IMR-90 (cell line): ENCODE measurements at regions not wholly inside any gene's neighbourhood (a gene's known extent, or its start where the extent isn't known, plus 50 kb on each side); places are given as distances from the start of the nearest gene placed in this dataset.

Experiments
- ATAC-seq: fragments of 200-7000 bp; cut with Tn5 transposase; 2 replicates; pipeline ENCODE4 v1.9.1; 2020; ENCODE audit warnings: low read depth, mild to moderate bottlenecking, moderate library complexity
- BruUV-seq: library from RNA; stranded (reverse); fragments of 400-500 nt; replicated peaks from 2 replicates; lab custom pipeline; 2021; lab: Mats Ljungman, UMichigan
- CTCF ChIA-PET: fragments of 300-600 bp; formaldehyde crosslinking; extraction: SDS; loops from one replicate; lab custom pipeline; 2021; ENCODE audit warnings: antibody characterized with exemption; lab: Yijun Ruan, JAX
- POLR2A ChIA-PET: fragments of 300-600 bp; sonication (Branson Sonifier 250); formaldehyde crosslinking; loops from one replicate; lab custom pipeline; 2022; ENCODE audit warnings: antibody characterized with exemption; ENCODE audit not compliant: unreplicated experiment; lab: Charles Lee
- DNase-seq: peaks from one replicate; pipeline ENCODE4 v3.0.0; 2013
- H2AFZ ChIP-seq: replicated peaks from 2 replicates; pipeline ENCODE3; 2013; ENCODE audit warnings: low read length, mild to moderate bottlenecking; ENCODE audit not compliant: poor library complexity
- H2AK5ac ChIP-seq: 2 replicates; pipeline ENCODE4 v1.6.1; 2013; ENCODE audit warnings: low read depth, low read length, inconsistent platforms
- H2AK9ac ChIP-seq: replicated peaks from 2 replicates; pipeline ENCODE3; 2013; ENCODE audit warnings: mild to moderate bottlenecking, low read depth, low read length, moderate library complexity; ENCODE audit not compliant: poor library complexity
- H2BK120ac ChIP-seq: 2 replicates; pipeline ENCODE4 v1.6.1; 2013; ENCODE audit warnings: low read depth, low read length, inconsistent platforms
- H2BK15ac ChIP-seq: 3 replicates; pipeline ENCODE4 v1.6.1; 2013; ENCODE audit warnings: low read depth, low read length, inconsistent platforms
- H2BK20ac ChIP-seq: 2 replicates; pipeline ENCODE4 v1.6.1; 2013; ENCODE audit warnings: low read depth, mild to moderate bottlenecking, inconsistent platforms, low read length, moderate library complexity
- H2BK5ac ChIP-seq: 2 replicates; pipeline ENCODE4 v1.6.1; 2013; ENCODE audit warnings: mild to moderate bottlenecking, low read depth, low read length, inconsistent platforms; ENCODE audit not compliant: poor library complexity, severe bottlenecking
- H3K14ac ChIP-seq: replicated peaks from 2 replicates; pipeline ENCODE4 v1.6.1; 2013; ENCODE audit warnings: low read depth, low read length, inconsistent platforms
- H3K18ac ChIP-seq: 2 replicates; pipeline ENCODE4 v1.6.1; 2013; ENCODE audit warnings: low read depth, low read length, control low read depth
- H3K23ac ChIP-seq: 2 replicates; pipeline ENCODE4 v1.6.1; 2013; ENCODE audit warnings: low read depth, low read length, inconsistent platforms
- H3K27ac ChIP-seq: 2 replicates; pipeline ENCODE4 v1.5.1; 2013; ENCODE audit warnings: mild to moderate bottlenecking, control low read depth, low read length; ENCODE audit not compliant: insufficient read depth
- H3K27me3 ChIP-seq: 2 replicates; pipeline ENCODE4 v1.6.1; 2013; ENCODE audit warnings: low read length; ENCODE audit not compliant: control insufficient read depth, insufficient read depth
- H3K36me3 ChIP-seq: 2 replicates; pipeline ENCODE4 v1.6.1; 2013; ENCODE audit warnings: low read length, mixed read lengths; ENCODE audit not compliant: control insufficient read depth, insufficient read depth
- H3K4ac ChIP-seq: 2 replicates; pipeline ENCODE4 v1.6.1; 2013; ENCODE audit warnings: low read depth, low read length, inconsistent platforms
- H3K4me1 ChIP-seq: 2 replicates; pipeline ENCODE4 v1.6.1; 2013; ENCODE audit warnings: low read length, mixed read lengths; ENCODE audit not compliant: control insufficient read depth, insufficient read depth
- H3K4me2 ChIP-seq: 2 replicates; pipeline ENCODE4 v1.6.1; 2013; ENCODE audit warnings: low read depth, mild to moderate bottlenecking, control low read depth, low read length, moderate library complexity
- H3K4me3 ChIP-seq: 2 replicates; pipeline ENCODE4 v1.5.1; 2013; ENCODE audit warnings: low read depth, mild to moderate bottlenecking, control low read depth, low read length, moderate library complexity; ENCODE audit not compliant: insufficient read depth
- H3K56ac ChIP-seq: 2 replicates; pipeline ENCODE4 v1.6.1; 2013; ENCODE audit warnings: low read length, inconsistent platforms; ENCODE audit not compliant: insufficient read depth; ENCODE audit errors: extremely low read depth
- H3K79me1 ChIP-seq, 2 experiments: 2 replicates each; pipeline ENCODE4 v1.6.1; 2013; ENCODE audit warnings: low read length in 2 of 2, inconsistent platforms in 1 of 2, low read depth in 1 of 2
- H3K9ac ChIP-seq: 2 replicates; pipeline ENCODE4 v1.6.1; 2013; ENCODE audit warnings: low read depth, low read length, control low read depth
- H3K9me1 ChIP-seq: 2 replicates; pipeline ENCODE4 v1.6.1; 2013; ENCODE audit warnings: low read length, inconsistent platforms; ENCODE audit not compliant: insufficient read depth
- H3K9me3 ChIP-seq: 2 replicates; pipeline ENCODE4 v1.6.1; 2013; ENCODE audit warnings: low read length; ENCODE audit not compliant: control insufficient read depth, insufficient read depth
- H4K20me1 ChIP-seq: 2 replicates; pipeline ENCODE4 v1.6.1; 2013; ENCODE audit warnings: low read length, inconsistent platforms; ENCODE audit not compliant: insufficient read depth
- H4K5ac ChIP-seq: 2 replicates; pipeline ENCODE4 v1.6.1; 2013; ENCODE audit warnings: mild to moderate bottlenecking, low read depth, low read length, control low read depth
- H4K8ac ChIP-seq, 2 experiments: 2 replicates each; pipeline ENCODE4 v1.6.1; 2013; ENCODE audit warnings: low read depth in 2 of 2, low read length in 2 of 2, control low read depth in 1 of 2, inconsistent platforms in 1 of 2
- H4K91ac ChIP-seq: 2 replicates; pipeline ENCODE4 v1.6.1; 2013; ENCODE audit warnings: low read depth, low read length, inconsistent platforms; ENCODE audit not compliant: insufficient read depth
- MAFK ChIP-seq: IDR thresholded peaks from 2 replicates; pipeline ENCODE4 v1.6.1; 2012; ENCODE audit warnings: low read depth, low read length, improper control_type of control experiment
- MXI1 ChIP-seq: IDR thresholded peaks from 2 replicates; pipeline ENCODE4 v1.6.1; 2012; ENCODE audit warnings: low read depth, mild to moderate bottlenecking, low read length, moderate library complexity, borderline replicate concordance
- RCOR1 ChIP-seq: IDR thresholded peaks from 2 replicates; pipeline ENCODE4 v1.6.1; 2012; ENCODE audit warnings: mild to moderate bottlenecking, low read length, improper control_type of control experiment; ENCODE audit not compliant: insufficient replicate concordance
- WGBS, 2 experiments: methylation state at CpG; one replicate each; pipeline versions ENCODE4 v1.1.5 to v1.1.7; 2013; ENCODE audit warnings: missing lambda C conversion rate in 2 of 2; ENCODE audit not compliant: insufficient read length in 1 of 2; ENCODE audit errors: extremely low coverage in 2 of 2; 5-methylcytosine and 5-hydroxymethylcytosine counted together
- dilution Hi-C: fragments of 300-500 bp; cut with HindIII; formaldehyde crosslinking; loops from one replicate; pipeline ENCODE4 v1.14.3; 2018; ENCODE audit warnings: low sequenced_read_pairs; ENCODE audit not compliant: unreplicated experiment
- in situ Hi-C: fragments of 300-500 bp; cut with MboI; formaldehyde crosslinking; loops from 3 replicates; pipeline ENCODE4 v1.14.3; 2019; ENCODE audit warnings: low sequenced_read_pairs, inconsistent platforms, mixed read lengths
- intact Hi-C: fragments of 100-400 bp; cut with micrococcal nuclease; formaldehyde crosslinking; loops from 2 replicates; pipeline ENCODE4 v1.10.0; 2022
- TF ChIP-seq, protein P1 (sequence below): fragments of 150-350 bp; IDR thresholded peaks from 2 replicates; pipeline ENCODE4 v1.6.1; 2017; ENCODE audit warnings: mild to moderate bottlenecking, antibody characterized with exemption, low read length, low read depth

DNA sequence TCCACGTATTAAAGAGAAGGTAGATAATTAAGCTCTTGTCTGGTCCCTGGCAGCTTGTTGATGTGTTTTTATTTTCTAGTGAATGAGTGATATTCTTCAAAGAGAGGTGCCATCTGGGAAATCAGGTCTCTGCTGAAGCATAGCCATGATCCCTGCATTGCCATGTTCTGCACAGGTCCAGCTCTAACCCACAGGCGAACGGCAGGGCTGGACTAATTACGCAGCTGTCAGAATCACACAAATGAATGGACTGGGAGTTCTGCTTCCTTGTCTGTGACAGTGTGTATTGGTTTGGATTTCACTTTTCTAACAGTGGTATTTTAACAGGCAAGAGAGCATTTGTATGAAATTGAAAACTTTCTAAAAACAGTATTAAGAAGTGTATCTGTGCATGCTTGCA is 235.6 kb downstream of the FAT3 start:
- BruUV-seq: no TSS peak

More for the DNA sequence above, 235.6 kb downstream of the FAT3 start:
- Histone ChIP-seq H3K79me1 (no peaks in the 10 kb centered on the region), H3K4me2 (no peak overlapping the region), H3K4ac (no peak overlapping the region), H3K4me1 (no peaks in the 10 kb centered on the region), H2BK120ac (no peak overlapping the region), H2AFZ (no peak overlapping the region), H3K4me3 (no peak overlapping the region), H3K9ac (no peak overlapping the region), H2BK5ac (no peak overlapping the region), H2BK15ac (no peak overlapping the region), H3K56ac (no peak overlapping the region), H3K18ac (no peak overlapping the region), H3K14ac (no peak overlapping the region), H2AK5ac (no peak overlapping the region), H4K8ac (no peak overlapping the region), H3K9me3 (no peaks in the 10 kb centered on the region), H2AK9ac (no peak overlapping the region), H4K91ac (no peak overlapping the region), H3K23ac (no peak overlapping the region), H2BK20ac (no peak overlapping the region), H3K27ac (no peak overlapping the region), H4K5ac (no peak overlapping the region), H4K20me1 (no peaks in the 10 kb centered on the region), H3K9me1 (no peaks in the 10 kb centered on the region), H3K27me3 (no peaks in the 10 kb centered on the region), H3K36me3 (no peaks in the 10 kb centered on the region)
- ChIA-PET POLR2A (no interaction called here), CTCF (no interaction called here)
- no CpG with 5 or more reads among the region's 4 CpGs for WGBS, 2 experiments
- DNase-seq: no peak
- no peak for ATAC-seq
- dilution Hi-C loops: no loop called here
- in situ Hi-C loops: no loop called here
- no peak for TF ChIP-seq MXI1
- no peak for TF ChIP-seq MAFK
- TF ChIP-seq RCOR1: no peak
- TF ChIP-seq, protein P1, sequence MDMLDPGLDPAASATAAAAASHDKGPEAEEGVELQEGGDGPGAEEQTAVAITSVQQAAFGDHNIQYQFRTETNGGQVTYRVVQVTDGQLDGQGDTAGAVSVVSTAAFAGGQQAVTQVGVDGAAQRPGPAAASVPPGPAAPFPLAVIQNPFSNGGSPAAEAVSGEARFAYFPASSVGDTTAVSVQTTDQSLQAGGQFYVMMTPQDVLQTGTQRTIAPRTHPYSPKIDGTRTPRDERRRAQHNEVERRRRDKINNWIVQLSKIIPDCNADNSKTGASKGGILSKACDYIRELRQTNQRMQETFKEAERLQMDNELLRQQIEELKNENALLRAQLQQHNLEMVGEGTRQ: no peak
- intact Hi-C loops: loop anchor here (5.0 kb wide), 1 partner anchor 752 kb away; no protein-coding TSS in a partner anchor
